Activated naive CD4-positive, alpha-beta T cell treated with anti-CD3 and anti-CD28 coated beads, Interleukin-2, amount 10 ng/mL, durations not matched to agents 7 days and 5 days (primary cell): ENCODE measurements at regions not wholly inside any gene's neighbourhood (a gene's known extent, or its start where the extent isn't known, plus 50 kb on each side); places are given as distances from the start of the nearest gene placed in this dataset.
A peak's percentile ranks its signal among the peaks of the same experiment; 100 is the strongest.

Experiments used
- CTCF ChIA-PET: fragments of 350-600 bp; sonication (Branson Sonifier 250); formaldehyde crosslinking; loops from one replicate; lab custom pipeline; 2021; ENCODE audit warnings: antibody characterized with exemption; lab: Charles Lee
- DNase-seq: peaks from one replicate; pipeline ENCODE4 v3.0.0-alpha.2; 2020
- H3K27ac Mint-ChIP-seq: one replicate; pipeline ENCODE4 v1.8.0; 2021; ENCODE audit warnings: mild to moderate bottlenecking, moderate library complexity, mixed read lengths
- H3K27me3 Mint-ChIP-seq: one replicate; pipeline ENCODE4 v1.8.0; 2021; ENCODE audit warnings: mild to moderate bottlenecking, mixed read lengths
- H3K36me3 Mint-ChIP-seq: one replicate; pipeline ENCODE4 v1.8.0; 2021; ENCODE audit warnings: mixed read lengths
- H3K4me1 Mint-ChIP-seq: one replicate; pipeline ENCODE4 v1.8.0; 2021; ENCODE audit warnings: mixed read lengths
- H3K4me3 Mint-ChIP-seq: one replicate; pipeline ENCODE4 v1.8.0; 2021; ENCODE audit warnings: mild to moderate bottlenecking, moderate library complexity, mixed read lengths
- H3K9me3 Mint-ChIP-seq: one replicate; pipeline ENCODE4 v1.8.0; 2021; ENCODE audit warnings: mixed read lengths

DNA sequence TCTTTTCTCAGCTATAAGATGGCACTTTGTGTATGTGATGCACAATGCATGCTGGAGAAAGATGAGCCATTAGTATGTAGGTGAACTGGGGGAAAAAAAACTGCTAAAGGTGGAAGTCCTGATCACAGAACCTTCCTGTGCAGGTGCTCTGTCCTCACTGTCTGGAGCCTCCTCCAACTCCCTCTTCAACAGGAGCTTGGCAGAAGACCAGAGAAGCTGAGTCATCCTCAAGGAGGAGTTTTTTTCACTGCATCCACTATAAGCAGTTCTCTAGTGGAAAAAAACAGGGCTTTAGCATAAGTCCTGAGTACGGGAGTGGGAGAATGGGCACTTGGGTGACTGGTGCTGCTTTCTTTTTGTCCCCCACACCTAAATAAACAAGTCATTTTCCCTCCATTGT is 168.4 kb upstream of the CADPS start:
- H3K4me1 Mint-ChIP-seq: no peaks in the 10 kb centered on the region
- no peak overlapping the region for H3K4me3 Mint-ChIP-seq
- H3K27me3 Mint-ChIP-seq: no peaks in the 10 kb centered on the region
- CTCF ChIA-PET: no interaction called here
- peaks cover 3% of the 10 kb centered on the region for H3K9me3 Mint-ChIP-seq
- no peaks in the 10 kb centered on the region for H3K36me3 Mint-ChIP-seq
- no peak overlapping the region for H3K27ac Mint-ChIP-seq
- DNase-seq: no peak

DNA sequence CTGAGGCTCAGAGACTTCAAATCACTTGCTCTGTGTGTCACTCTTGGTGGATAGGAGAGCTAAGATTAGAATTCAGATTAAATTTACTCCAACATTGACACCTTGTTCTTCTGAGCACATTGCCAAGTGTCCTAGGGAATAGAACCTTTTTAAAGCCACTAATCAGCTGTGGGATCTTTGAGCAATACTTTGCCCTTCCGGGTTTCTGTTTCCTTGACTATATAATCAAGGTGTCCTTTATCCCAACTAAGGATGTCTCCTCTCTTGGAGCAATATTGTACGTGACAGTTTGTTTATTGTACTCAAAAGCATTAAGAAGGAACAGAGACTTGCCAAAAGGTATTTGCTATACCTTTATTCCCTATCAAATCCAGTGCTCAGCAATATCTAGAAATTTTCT is 170.9 kb upstream of the CADPS start:
- CTCF ChIA-PET: no interaction called here
- Mint-ChIP-seq H3K36me3 (no peaks in the 10 kb centered on the region), H3K4me1 (no peaks in the 10 kb centered on the region), H3K27me3 (no peaks in the 10 kb centered on the region), H3K4me3 (no peak overlapping the region), H3K27ac (no peak overlapping the region), H3K9me3 (no peaks in the 10 kb centered on the region)
- no peak for DNase-seq

DNA sequence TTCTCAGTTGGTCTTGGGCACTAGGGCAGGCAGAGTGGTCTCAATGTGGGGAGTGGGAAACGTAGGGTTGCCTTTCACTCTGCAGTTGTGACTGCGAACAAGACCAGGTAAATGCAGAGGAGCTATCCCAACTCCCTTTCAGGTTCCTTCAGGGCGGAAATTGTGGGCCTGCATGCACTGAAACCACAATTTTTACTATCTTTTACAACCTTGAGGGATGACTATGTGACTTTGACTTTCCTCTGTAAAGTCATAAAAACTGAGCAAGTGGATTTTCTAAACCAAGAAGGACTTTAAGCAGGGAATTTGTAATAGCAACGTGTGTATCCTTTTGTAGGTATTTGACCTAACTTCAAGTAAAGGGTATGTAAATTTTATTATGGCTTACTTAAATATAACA is 171.4 kb upstream of the CADPS start:
- no peaks in the 10 kb centered on the region for H3K36me3 Mint-ChIP-seq
- no peaks in the 10 kb centered on the region for H3K9me3 Mint-ChIP-seq
- no peaks in the 10 kb centered on the region for H3K4me1 Mint-ChIP-seq
- DNase-seq: no peak
- no peaks in the 10 kb centered on the region for H3K27me3 Mint-ChIP-seq
- no peak overlapping the region for H3K4me3 Mint-ChIP-seq
- CTCF ChIA-PET: no interaction called here
- H3K27ac Mint-ChIP-seq: no peak overlapping the region

DNA sequence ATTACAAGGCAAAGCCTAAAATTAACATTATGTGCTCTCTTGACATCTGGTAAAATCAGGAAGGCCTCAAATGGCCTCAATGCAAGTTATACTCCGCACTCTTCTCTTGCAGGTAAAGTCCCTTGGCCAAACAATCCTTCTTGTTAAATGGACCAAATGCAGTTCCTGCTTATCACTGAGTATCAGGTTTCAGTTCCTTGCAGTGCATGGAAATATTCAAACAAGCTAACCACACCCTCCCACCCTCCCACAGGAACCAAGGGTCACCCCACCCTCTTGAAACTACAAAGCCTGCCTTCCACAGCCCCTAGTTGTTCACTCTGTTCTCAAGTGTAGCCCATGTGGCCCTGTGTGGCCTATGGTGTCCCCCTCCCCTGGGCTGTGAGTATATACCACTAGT is 171.9 kb upstream of the CADPS start:
- no peak for DNase-seq
- Mint-ChIP-seq H3K4me1 (no peaks in the 10 kb centered on the region), H3K27ac (no peak overlapping the region), H3K36me3 (no peaks in the 10 kb centered on the region), H3K9me3 (no peaks in the 10 kb centered on the region), H3K4me3 (no peak overlapping the region), H3K27me3 (no peaks in the 10 kb centered on the region)
- CTCF ChIA-PET: no interaction called here

DNA sequence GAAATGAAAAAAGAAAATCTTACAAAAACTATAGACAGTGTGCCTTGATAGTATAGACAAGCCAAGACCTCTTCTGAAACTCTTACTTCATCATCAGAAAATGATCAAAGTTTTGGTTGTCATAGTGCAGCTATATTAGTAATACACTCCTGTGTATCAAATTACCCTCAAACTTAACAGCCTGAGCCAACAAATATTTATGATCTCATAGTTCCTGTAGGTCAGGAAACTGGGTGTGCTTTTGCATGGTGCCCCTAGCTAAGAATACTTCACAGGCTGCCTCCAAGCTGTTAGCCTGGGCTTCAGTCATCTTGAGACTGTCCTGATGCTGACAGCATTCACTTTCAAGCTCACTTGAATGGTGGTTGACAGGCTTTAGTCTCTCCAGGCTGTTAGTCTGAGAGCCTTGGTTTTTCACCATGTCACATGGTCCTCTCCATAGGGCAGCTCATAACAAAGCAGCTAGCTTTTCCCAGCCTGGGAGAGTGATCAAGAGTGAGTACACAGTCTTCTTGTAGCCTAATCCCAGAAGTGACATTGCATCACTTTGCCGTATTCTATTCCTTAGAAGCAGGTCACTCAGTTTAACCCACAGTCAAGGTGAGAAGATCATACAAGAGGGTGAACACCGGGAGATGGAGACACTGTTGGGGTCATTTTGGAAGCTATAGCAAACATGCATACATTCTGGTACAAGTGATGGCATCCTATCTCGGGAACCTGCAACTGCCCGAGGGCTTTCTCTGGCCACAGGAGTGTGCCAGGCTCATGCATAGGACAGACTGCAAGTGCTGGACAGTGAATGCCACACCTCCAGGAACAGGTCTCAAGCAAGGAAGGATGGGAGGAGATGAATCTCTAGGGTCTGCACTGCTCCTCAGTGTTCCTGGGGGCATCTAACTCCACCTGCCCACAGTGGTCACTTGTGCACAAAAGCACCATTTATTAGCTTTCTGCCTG is 173.4 kb upstream of the CADPS start:
- Mint-ChIP-seq H3K36me3 (no peaks in the 10 kb centered on the region), H3K27ac (no peak overlapping the region), H3K9me3 (peaks cover 3% of the 10 kb centered on the region), H3K4me1 (no peaks in the 10 kb centered on the region), H3K27me3 (no peaks in the 10 kb centered on the region), H3K4me3 (no peak overlapping the region)
- DNase-seq: no peak
- CTCF ChIA-PET: no interaction called here

DNA sequence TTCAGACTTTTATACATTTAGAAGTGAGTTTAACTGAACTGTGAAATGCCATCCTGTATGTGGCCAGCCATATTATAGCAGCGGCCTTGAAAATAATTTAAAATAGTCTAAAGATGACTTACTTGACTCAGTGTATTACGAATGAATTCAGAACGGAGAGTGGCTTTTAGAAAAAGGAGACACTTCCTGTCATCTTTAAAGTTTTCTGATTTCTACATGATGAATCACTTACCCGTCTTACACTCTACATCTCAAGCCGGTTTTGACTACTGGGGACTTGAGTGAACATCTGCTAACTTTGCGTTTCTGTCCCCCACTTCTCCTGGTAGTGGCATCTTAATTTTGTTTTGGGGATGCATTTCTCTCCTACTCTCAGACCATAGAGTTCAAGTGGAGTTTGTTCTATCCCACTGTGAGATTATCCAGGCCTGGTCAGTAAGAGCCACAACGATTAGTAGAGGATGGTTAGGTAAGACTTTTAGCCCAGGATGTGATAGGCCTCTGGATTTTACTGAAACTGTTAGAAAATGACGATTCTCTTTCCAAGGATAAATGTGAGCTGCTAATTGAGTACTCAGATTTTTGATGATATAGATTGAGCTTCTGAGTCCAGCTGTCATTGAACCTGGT is 175.4 kb upstream of the CADPS start:
- H3K36me3 Mint-ChIP-seq: no peaks in the 10 kb centered on the region

DNA sequence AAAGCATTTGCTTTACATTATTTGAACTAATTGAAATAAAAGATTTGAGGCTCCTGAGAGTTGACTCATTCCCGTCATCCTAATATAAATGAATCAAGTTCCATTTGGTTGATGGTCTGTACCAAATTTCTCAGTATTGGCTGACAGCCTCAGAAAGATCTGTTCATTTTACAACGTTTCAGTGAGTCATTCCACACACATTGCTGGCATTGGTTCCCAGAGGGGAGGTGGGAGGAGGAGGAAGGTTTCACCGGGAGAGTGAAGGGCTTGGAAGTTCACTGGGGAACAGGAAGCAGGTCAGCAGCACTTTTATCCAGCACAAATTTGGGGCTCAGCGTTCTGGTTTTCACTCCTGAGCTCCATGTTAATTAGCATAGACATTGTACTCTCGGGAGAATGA is 176.7 kb upstream of the CADPS start:
- Mint-ChIP-seq H3K4me1 (no peaks in the 10 kb centered on the region), H3K27me3 (no peaks in the 10 kb centered on the region), H3K27ac (no peak overlapping the region), H3K9me3 (peaks cover 3% of the 10 kb centered on the region), H3K36me3 (no peaks in the 10 kb centered on the region), H3K4me3 (no peak overlapping the region)
- CTCF ChIA-PET: no interaction called here
- DNase-seq: no peak

More for the DNA sequence above, 175.4 kb upstream of the CADPS start:
- CTCF ChIA-PET: no interaction called here
- no peak overlapping the region for H3K27ac Mint-ChIP-seq
- H3K9me3 Mint-ChIP-seq: peaks cover 3% of the 10 kb centered on the region
- H3K4me1 Mint-ChIP-seq: no peaks in the 10 kb centered on the region
- no peaks in the 10 kb centered on the region for H3K27me3 Mint-ChIP-seq
- DNase-seq: no peak
- H3K4me3 Mint-ChIP-seq: no peak overlapping the region

DNA sequence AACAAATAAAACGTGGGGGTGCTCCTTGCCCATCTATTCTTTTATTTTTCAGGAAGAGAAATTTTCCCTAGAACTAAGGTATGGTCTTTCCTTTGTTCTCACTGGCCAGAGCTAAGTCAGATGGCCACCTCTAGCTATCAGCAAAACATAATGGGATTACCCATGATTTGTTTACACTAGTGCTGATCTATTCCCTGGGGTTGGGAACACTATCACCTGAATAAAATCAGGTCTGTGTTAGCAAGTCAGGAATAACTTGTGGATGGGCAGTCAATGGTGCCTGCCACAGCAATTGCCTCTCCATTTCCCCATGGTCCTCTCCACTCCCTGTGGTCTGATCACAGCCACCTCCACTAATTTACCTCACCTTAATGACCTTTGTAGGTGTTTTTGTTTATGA is 181.7 kb upstream of the CADPS start:
- Mint-ChIP-seq H3K27ac (no peak overlapping the region), H3K4me3 (no peak overlapping the region), H3K27me3 (no peaks in the 10 kb centered on the region), H3K9me3 (peaks cover 3% of the 10 kb centered on the region), H3K36me3 (no peaks in the 10 kb centered on the region), H3K4me1 (no peaks in the 10 kb centered on the region)
- CTCF ChIA-PET: no interaction called here
- DNase-seq: no peak

DNA sequence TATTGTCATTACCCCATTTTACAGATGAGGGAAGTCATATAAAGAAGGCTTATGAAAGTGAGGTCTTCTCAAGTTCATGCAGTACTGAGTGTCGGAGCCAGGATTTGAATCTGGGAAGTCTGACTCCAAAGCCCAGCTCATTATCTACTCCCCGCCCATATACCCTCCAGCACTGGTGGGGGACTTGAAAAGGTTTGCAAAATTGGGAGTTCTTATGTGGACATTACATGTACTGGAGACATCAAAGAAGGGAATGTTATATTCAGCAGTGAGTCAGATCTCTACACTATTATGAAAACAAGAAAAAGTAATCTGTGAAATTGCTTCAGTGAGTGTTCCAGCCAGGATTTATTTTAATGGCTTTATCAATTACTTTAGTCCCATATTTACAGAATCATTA is 185.2 kb upstream of the CADPS start:
- Mint-ChIP-seq H3K9me3 (peaks cover 4% of the 10 kb centered on the region), H3K27ac (no peak overlapping the region), H3K36me3 (no peaks in the 10 kb centered on the region), H3K4me1 (no peaks in the 10 kb centered on the region), H3K4me3 (no peak overlapping the region), H3K27me3 (no peaks in the 10 kb centered on the region)
- DNase-seq: no peak
- CTCF ChIA-PET: no interaction called here

DNA sequence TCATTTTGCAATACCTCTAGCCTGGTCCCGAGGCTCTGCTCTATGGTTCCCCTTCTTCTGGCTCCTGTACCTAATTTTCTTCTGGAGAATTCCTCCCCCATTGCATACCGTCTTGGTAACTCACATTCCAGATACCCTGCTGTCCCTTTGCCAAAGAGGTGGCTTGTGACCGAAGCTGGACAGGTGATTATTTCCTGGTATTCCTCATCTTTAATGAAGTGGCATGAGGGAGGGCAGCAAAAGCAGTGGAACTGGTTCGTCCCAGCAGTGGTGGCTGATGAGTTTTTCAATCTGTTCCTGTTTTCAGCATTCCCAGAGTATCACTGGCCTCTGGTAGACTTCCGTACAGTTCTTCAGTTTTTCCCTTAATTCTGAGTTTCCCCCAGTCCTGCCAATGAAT is 186.2 kb upstream of the CADPS start:
- peaks cover 4% of the 10 kb centered on the region for H3K9me3 Mint-ChIP-seq

DNA sequence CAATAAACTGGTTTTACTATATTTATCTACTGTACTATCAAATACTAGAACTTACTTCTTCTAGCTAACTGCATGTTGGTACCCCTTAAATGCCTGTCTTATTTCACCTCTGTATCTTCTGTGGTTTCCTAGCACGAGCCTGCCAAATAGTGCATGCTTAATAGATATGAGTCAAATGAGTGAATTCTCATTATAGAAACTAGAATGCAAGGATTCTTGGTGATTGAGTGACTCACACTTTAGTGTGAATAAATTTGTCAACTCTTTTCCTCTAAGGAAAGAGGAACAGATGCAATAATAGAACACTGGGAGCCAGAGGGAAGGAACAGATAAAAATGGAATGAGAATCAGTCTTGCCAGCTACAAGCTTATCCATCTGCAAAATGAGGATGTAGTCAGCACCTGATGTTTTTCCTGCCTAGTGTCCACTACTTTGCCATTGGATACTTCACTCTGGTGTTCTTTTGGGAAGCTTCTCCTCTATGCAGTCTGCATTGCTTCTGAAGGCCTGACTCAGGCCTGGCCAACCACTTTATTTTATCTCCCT is 189.1 kb upstream of the CADPS start:
- no peak overlapping the region for H3K27ac Mint-ChIP-seq
- CTCF ChIA-PET: no interaction called here
- no peaks in the 10 kb centered on the region for H3K4me1 Mint-ChIP-seq
- H3K27me3 Mint-ChIP-seq: no peaks in the 10 kb centered on the region
- peaks cover 9% of the 10 kb centered on the region for H3K9me3 Mint-ChIP-seq
- DNase-seq: no peak
- H3K4me3 Mint-ChIP-seq: no peak overlapping the region
- H3K36me3 Mint-ChIP-seq: no peaks in the 10 kb centered on the region

More for the DNA sequence above, 186.2 kb upstream of the CADPS start:
- Mint-ChIP-seq H3K4me3 (no peak overlapping the region), H3K27me3 (no peaks in the 10 kb centered on the region), H3K27ac (no peak overlapping the region), H3K4me1 (no peaks in the 10 kb centered on the region), H3K36me3 (no peaks in the 10 kb centered on the region)
- CTCF ChIA-PET: no interaction called here
- DNase-seq: no peak

DNA sequence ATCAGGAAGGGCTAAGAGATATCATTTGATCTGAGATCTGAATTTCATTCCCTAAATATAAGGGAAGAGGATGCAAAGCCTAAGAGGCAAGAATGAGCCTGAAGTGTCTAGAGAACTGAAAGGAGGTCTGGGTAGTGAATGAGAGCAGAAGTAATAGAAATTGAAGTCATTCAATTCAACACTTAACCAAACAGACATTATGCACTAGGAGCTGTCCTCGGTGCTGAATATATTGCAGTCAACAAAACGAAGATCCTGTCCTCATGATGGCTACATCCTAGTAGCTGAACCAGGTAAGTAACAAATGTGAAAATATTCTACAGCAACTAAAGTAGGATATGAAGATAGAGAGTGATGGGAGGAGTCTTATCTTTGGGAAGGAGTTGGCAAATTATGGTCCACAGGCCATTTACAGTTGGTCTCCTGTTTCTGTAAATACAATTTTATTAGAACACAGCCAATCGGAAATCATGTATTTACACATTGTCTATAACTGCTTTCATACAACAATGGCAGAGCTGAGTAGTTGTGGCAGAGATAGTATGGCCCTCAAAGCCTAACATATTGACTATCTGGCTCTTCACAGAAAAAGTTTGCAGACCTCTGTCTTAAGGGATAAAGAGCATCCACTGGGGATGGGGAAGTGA is 192.9 kb upstream of the CADPS start:
- Mint-ChIP-seq H3K27ac (no peak overlapping the region), H3K4me1 (no peaks in the 10 kb centered on the region), H3K36me3 (no peaks in the 10 kb centered on the region), H3K4me3 (no peak overlapping the region), H3K27me3 (no peaks in the 10 kb centered on the region), H3K9me3 (peaks cover 4% of the 10 kb centered on the region)
- CTCF ChIA-PET: no interaction called here
- DNase-seq: peak; percentile 36

DNA sequence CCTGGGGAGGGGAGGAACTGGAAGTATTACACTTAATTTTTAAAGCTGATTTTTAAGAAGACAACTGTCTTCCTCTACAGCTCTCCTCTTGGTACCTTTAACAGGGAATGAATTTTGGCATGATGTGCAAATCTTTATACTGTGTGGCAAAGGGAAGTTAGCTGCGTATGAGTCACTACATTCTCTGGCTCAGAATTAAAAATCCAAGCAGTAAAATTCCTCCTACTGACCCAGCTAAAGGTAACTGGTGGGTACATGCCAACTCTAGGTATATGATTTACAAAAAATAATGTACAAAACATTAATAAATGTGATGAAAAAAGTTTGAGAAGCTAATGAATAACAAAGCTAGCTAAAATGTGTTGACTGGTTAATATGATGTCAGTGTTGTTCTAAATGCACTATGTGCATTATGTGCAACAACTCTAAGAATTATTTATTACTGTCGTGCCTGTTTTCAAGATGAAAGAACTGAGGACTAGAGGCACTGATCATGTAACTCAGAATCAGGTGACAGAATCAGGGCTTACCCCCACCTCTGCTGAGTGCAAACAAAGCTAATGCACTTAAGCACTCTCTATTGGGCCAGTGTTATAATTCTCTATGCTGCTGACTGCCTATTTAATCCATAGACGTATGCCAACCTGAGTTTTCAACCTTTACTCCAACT is 194.7 kb upstream of the CADPS start:
- H3K9me3 Mint-ChIP-seq: peaks cover 4% of the 10 kb centered on the region
- no peak overlapping the region for H3K4me3 Mint-ChIP-seq

DNA sequence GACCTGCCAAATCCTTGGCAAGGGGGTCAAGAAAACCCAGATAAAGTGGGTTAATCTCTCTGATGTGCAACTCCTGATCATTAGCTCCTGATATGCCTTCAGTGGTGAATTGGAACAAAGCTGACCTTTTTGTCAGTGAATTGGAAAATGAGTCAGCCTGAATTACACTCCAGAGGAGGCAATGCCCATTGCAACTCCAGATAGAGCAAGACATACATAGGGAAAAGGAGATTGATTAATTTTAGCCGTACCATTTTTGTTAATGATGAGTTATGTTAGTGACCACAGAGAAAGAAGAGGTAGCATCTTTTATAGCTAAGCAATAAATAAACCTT is 195.2 kb upstream of the CADPS start:
- Mint-ChIP-seq H3K27me3 (no peaks in the 10 kb centered on the region), H3K9me3 (peaks cover 4% of the 10 kb centered on the region), H3K4me3 (no peak overlapping the region), H3K36me3 (no peaks in the 10 kb centered on the region), H3K27ac (no peak overlapping the region), H3K4me1 (no peaks in the 10 kb centered on the region)
- DNase-seq: no peak
- CTCF ChIA-PET: no interaction called here

More for the DNA sequence above, 194.7 kb upstream of the CADPS start:
- CTCF ChIA-PET: no interaction called here
- DNase-seq: no peak
- H3K4me1 Mint-ChIP-seq: no peaks in the 10 kb centered on the region
- no peak overlapping the region for H3K27ac Mint-ChIP-seq
- no peaks in the 10 kb centered on the region for H3K27me3 Mint-ChIP-seq
- H3K36me3 Mint-ChIP-seq: no peaks in the 10 kb centered on the region
